Gastrocnemius medialis (tissue), 4 donors: ENCODE measurements at regions not wholly inside any gene's neighbourhood (a gene's known extent, or its start where the extent isn't known, plus 50 kb on each side); places are given as distances from the start of the nearest gene placed in this dataset.

ENCODE experiments used
- CTCF ChIP-seq, 5 experiments: fragments of 450-650 bp in 3 of 5; fragments of 200-600 bp in 2 of 5; sonication (generic) in 2 of 5; IDR thresholded peaks in 4 of 5; conservative IDR thresholded peaks in 1 of 5; 1 replicate in 4 of 5; 2 replicates in 1 of 5; pipeline ENCODE4 v1.5.1; 2016 to 2019; ENCODE audit warnings: antibody characterized with exemption in 5 of 5, mild to moderate bottlenecking in 3 of 5, moderate library complexity in 3 of 5
- POLR2A ChIP-seq, 2 donors: fragments of 450-650 bp; IDR thresholded peaks; one replicate each; pipeline ENCODE4 v1.6.1; 2017; ENCODE audit warnings: antibody characterized with exemption in 2 of 2, mild to moderate bottlenecking in 2 of 2, moderate library complexity in 2 of 2

GRCh38 chr4:81738891-81739290 lies 267.2 kb upstream of the RASGEF1B start:
- TF ChIP-seq CTCF (IDR thresholded peaks at IDR 0.05 in 4 of 5, conservative IDR thresholded peaks at IDR 0.05 in 1 of 5) (no peak), POLR2A (IDR thresholded peaks at IDR 0.05) (no peak)
